GM23248 (cell line): ENCODE measurements at regions not wholly inside any gene's neighbourhood (a gene's known extent, or its start where the extent isn't known, plus 50 kb on each side); places are given as distances from the start of the nearest gene placed in this dataset.
A peak's percentile ranks its signal among the peaks of the same experiment; 100 is the strongest.

ENCODE experiments used
- DNase-seq: peaks from one replicate; pipeline ENCODE4 v3.0.0-alpha.2; 2015
- H2AFZ ChIP-seq: fragments of 200-600 bp; sonication (generic); 2 replicates; pipeline ENCODE4 v1.6.1; 2016; ENCODE audit warnings: antibody characterized with exemption
- H3F3A ChIP-seq: fragments of 200-600 bp; sonication (generic); 2 replicates; pipeline ENCODE4 v1.6.1; 2016; ENCODE audit warnings: mild to moderate bottlenecking, antibody characterized with exemption, mixed run types; ENCODE audit not compliant: insufficient read depth
- H3K27ac ChIP-seq: fragments of 200-600 bp; sonication (generic); 2 replicates; pipeline ENCODE4 v1.5.1; 2016; ENCODE audit warnings: mild to moderate bottlenecking
- H3K27me3 ChIP-seq: fragments of 200-600 bp; sonication (generic); replicated peaks from 2 replicates; pipeline ENCODE4 v1.6.1; 2016; ENCODE audit warnings: mild to moderate bottlenecking; ENCODE audit not compliant: insufficient read depth
- H3K36me3 ChIP-seq: fragments of 200-600 bp; sonication (generic); 2 replicates; pipeline ENCODE4 v1.6.1; 2016; ENCODE audit warnings: low read depth, mild to moderate bottlenecking
- H3K4me1 ChIP-seq: fragments of 200-600 bp; sonication (generic); 2 replicates; pipeline ENCODE4 v1.6.1; 2016; ENCODE audit warnings: mild to moderate bottlenecking; ENCODE audit not compliant: insufficient read depth
- H3K4me2 ChIP-seq: fragments of 200-600 bp; sonication (generic); one replicate; pipeline ENCODE4 v1.6.1; 2016; ENCODE audit warnings: mild to moderate bottlenecking; ENCODE audit not compliant: unreplicated experiment
- H3K4me3 ChIP-seq: fragments of 200-600 bp; sonication (generic); 2 replicates; pipeline ENCODE4 v1.5.1; 2016; ENCODE audit warnings: mild to moderate bottlenecking
- H3K79me2 ChIP-seq: fragments of 200-600 bp; sonication (generic); 2 replicates; pipeline ENCODE4 v1.6.1; 2016; ENCODE audit warnings: mild to moderate bottlenecking; ENCODE audit not compliant: insufficient read depth
- H3K9ac ChIP-seq: fragments of 200-600 bp; sonication (generic); 2 replicates; pipeline ENCODE4 v1.6.1; 2016; ENCODE audit warnings: mild to moderate bottlenecking
- H3K9me2 ChIP-seq: fragments of 200-600 bp; sonication (generic); 2 replicates; pipeline ENCODE4 v1.6.1; 2016; ENCODE audit warnings: mixed run types, mild to moderate bottlenecking, moderate library complexity; ENCODE audit not compliant: insufficient read depth
- H3K9me3 ChIP-seq: fragments of 200-600 bp; sonication (generic); one replicate; pipeline ENCODE4 v1.6.1; 2017; ENCODE audit warnings: low read depth
- H4K20me1 ChIP-seq: fragments of 200-600 bp; sonication (generic); 2 replicates; pipeline ENCODE4 v1.6.0; 2016; ENCODE audit not compliant: insufficient read depth
- EZH2 ChIP-seq: fragments of 200-600 bp; sonication (generic); IDR thresholded peaks from 2 replicates; pipeline ENCODE4 v1.6.1; 2018; ENCODE audit warnings: antibody characterized with exemption, mild to moderate bottlenecking; ENCODE audit not compliant: insufficient read depth, poor library complexity, severe bottlenecking
- EZH2phosphoT487 ChIP-seq: fragments of 200-600 bp; sonication (generic); IDR thresholded peaks from 2 replicates; pipeline ENCODE4 v1.6.1; 2018; ENCODE audit warnings: antibody characterized with exemption, moderate library complexity, mild to moderate bottlenecking, low read depth; ENCODE audit not compliant: insufficient read depth
- WGBS, 2 experiments: methylation state at CpG; one replicate each; pipeline ENCODE4 v1.1.6; 2015 to 2017; ENCODE audit warnings: low lambda C conversion rate in 2 of 2, low coverage in 1 of 2; ENCODE audit errors: missing lambda C conversion rate in 2 of 2; 5-methylcytosine and 5-hydroxymethylcytosine counted together
- in situ Hi-C: fragments of 300-500 bp; cut with MboI; formaldehyde crosslinking; loops from 2 replicates; pipeline ENCODE4 v1.15.0; 2020

DNA sequence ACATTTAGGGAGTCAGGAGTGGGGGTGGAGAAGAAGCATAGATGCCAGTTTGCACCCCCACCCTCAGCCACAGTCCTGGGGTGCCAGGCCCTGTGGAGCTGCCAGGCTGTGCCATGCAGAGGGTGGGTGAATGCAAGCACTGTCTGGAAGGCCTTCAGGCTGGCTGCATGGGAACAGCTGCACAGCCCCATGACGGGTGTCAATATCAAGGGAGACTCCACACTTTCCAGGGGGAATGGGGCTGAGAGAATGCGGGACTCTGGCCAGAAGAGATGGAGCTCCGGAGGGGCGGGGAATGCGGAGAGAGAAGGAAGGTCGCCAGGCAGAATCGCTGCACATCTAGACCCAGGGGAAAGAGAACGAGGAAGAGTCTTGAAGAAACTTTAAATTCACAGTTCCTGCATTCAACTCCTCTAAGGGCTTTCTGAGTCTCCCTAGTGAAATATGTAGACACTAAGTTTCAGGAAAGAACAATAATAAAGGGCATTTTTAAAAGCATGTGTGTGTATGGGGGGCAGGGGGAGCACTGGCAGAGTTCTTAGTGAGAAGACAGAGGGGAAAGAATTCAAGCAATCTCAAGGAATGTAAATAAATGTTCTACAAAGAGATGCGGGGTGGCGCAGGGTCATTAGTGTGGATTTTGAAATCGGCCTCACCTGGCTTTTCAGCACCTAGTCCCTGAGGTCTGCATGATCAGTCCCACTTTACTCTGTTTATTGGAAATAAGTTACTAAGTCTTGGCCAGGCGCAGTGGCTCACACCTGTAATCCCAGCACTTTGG lies 59.1 kb downstream of the BOD1 start:
- H2AFZ ChIP-seq = no peak overlapping the region
- no peak for DNase-seq

DNA sequence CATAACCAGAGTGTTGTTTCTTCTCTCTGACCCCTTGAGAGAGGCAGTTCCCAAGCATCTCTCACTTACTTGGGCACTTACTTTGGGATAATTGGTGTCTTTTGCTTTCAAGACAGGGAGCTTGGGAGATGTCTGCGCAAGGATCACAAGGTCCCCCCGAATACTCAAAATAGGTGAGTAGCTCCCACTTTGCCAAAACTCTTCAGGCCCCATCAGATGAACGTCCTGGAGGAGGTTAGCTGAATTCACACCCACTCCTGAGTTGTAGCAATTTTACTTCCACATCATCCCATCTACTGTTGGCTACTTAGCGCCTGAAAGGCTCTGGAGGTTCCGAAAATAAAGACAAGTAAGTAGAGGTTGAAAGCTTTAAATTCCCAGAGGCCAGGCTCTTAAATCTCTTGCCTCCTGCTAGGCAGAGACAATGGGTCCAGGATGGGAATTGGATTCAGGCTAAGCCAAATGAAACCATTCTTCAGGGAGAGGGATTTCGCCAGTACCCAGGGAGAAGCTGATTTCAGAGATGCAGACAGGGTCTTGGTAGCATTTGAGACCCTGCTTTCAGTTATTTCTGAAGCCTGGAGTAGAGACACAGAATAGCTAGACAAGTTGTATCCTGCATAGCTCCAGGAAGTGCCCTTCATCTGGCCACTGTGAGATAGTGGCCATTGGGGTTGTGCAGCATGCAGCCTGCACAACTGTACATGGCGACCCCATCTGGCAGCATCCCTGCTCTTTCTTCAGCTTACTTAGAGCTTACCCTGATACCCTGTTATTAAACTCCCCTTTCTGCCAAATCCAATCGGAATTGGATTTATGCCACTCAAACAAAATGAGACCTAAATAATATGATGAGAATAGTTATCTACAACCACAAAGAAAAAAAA lies 60.1 kb downstream of the BOD1 start:
- Histone ChIP-seq H3K27me3 (no peaks in the 10 kb centered on the region), H3K4me2 (no peak overlapping the region), H3K9me3 (no peaks in the 10 kb centered on the region), H3K36me3 (no peaks in the 10 kb centered on the region), H3K27ac (no peak overlapping the region), H2AFZ (no peak overlapping the region), H3K79me2 (no peaks in the 10 kb centered on the region), H3K9me2 (no peaks in the 10 kb centered on the region), H3F3A (no peaks in the 10 kb centered on the region), H3K9ac (no peak overlapping the region), H4K20me1 (no peaks in the 10 kb centered on the region), H3K4me3 (no peak overlapping the region), H3K4me1 (no peaks in the 10 kb centered on the region)
- DNase-seq = no peak
- 87 to 90% methylated on average over 8 of the region's 8 CpGs for WGBS, 2 experiments
- in situ Hi-C loops = no loop called here
- TF ChIP-seq EZH2phosphoT487 (no peak), EZH2 (no peak)

More for the DNA sequence above, 59.1 kb downstream of the BOD1 start:
- TF ChIP-seq EZH2 = no peak
- 82 to 83% methylated on average over 12 of the region's 12 CpGs for WGBS, 2 experiments
- H3K27me3 ChIP-seq = no peaks in the 10 kb centered on the region
- no peaks in the 10 kb centered on the region for H3K9me3 ChIP-seq
- no peaks in the 10 kb centered on the region for H3K36me3 ChIP-seq
- H3K4me2 ChIP-seq = no peak overlapping the region
- H3K27ac ChIP-seq = no peak overlapping the region
- H3K4me1 ChIP-seq = no peaks in the 10 kb centered on the region
- H3K9ac ChIP-seq = no peak overlapping the region
- no peaks in the 10 kb centered on the region for H3K79me2 ChIP-seq
- H3K4me3 ChIP-seq = no peak overlapping the region
- H4K20me1 ChIP-seq = no peaks in the 10 kb centered on the region
- H3F3A ChIP-seq = no peaks in the 10 kb centered on the region
- H3K9me2 ChIP-seq = no peaks in the 10 kb centered on the region
- in situ Hi-C loops = no loop called here

DNA sequence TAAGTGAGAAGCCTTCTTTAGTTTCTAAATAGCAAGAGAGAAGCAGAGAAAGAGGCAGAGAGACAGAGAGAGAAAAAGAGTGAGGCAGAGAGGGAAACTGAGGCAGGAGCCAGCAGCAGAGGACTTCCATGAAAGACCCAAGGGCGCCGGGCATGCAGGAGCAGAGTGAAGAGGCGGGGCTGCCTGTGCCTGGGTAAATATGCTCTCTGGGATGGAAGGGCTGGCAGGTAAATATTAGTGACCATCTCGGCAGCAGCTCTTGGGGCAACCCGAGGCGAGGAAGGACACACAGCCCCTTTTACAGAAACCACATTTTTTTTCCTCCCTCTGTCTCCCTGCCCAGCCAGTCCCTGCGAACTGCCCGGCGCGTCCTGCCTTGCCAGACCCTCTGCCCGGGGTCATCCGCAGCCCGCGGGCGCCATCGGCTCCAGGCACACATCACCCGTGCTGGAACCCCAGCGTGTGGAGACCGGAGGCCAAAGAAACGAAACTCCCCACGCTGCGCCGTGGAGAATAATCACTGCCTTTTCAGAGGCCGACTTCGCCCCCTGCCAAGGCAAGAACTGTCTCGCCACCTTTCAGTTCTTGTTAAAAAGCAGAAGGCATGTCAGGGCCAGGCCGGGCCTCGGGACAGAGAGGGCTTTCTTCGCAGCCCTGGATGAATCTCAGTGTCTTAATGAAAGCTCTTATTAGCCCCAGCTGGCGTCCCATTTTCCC lies 61.3 kb downstream of the BOD1 start:
- in situ Hi-C loops = no loop called here
- Histone ChIP-seq H3K79me2 (no peaks in the 10 kb centered on the region), H2AFZ (peak overlapping the region; percentile 68)

More for the DNA sequence above, 61.3 kb downstream of the BOD1 start:
- DNase-seq = peak; percentile 16
- H3K4me3 ChIP-seq = no peak overlapping the region
- H3K27me3 ChIP-seq = no peaks in the 10 kb centered on the region
- peak overlapping the region; percentile 26; the same call in 1 of the 2 replicates for H3K9ac ChIP-seq
- no peak for TF ChIP-seq EZH2
- no peak for TF ChIP-seq EZH2phosphoT487
- WGBS, 2 experiments = 42 to 44% methylated on average over 30 of the region's 30 CpGs
- no peaks in the 10 kb centered on the region for H3K9me2 ChIP-seq
- H3K4me1 ChIP-seq = no peaks in the 10 kb centered on the region
- H3F3A ChIP-seq = no peaks in the 10 kb centered on the region
- H3K27ac ChIP-seq = no peak overlapping the region
- no peaks in the 10 kb centered on the region for H4K20me1 ChIP-seq
- no peaks in the 10 kb centered on the region for H3K36me3 ChIP-seq
- H3K4me2 ChIP-seq = no peak overlapping the region
- no peaks in the 10 kb centered on the region for H3K9me3 ChIP-seq
